ENCODE measurements at regions not wholly inside any gene's neighbourhood (a gene's known extent, or its start where the extent isn't known, plus 50 kb on each side); places are given as distances from the start of the nearest gene placed in this dataset.

- FAIRE-seq (no peak), DNase-seq (ENCODE audit: insufficient read length, low spot score) (no peak)
These were observed 686.7 kb downstream of the METTL4 start for GRCh38 chr18:1884623-1885022.

GRCh38 chr18:1891641-1892040, 679.7 kb downstream of the METTL4 start:
- FAIRE-seq: no peak
- no peak for DNase-seq (ENCODE audit: insufficient read length, low spot score)

GRCh38 chr18:1892191-1892590, 679.1 kb downstream of the METTL4 start:
- no peak for DNase-seq (ENCODE audit: insufficient read length, low spot score)
- no peak for FAIRE-seq

- FAIRE-seq (no peak), DNase-seq (ENCODE audit: insufficient read length, low spot score) (no peak)
These were observed 675.7 kb downstream of the METTL4 start for GRCh38 chr18:1895456-1896185.

GRCh38 chr18:1906421-1906820, 664.9 kb downstream of the METTL4 start:
- no peak for FAIRE-seq

GRCh38 chr18:1907470-1908206, 663.7 kb downstream of the METTL4 start:
- DNase-seq (ENCODE audit: insufficient read length, low spot score) (no peak), FAIRE-seq (no peak)

More at GRCh38 chr18:1906421-1906820, 664.9 kb downstream of the METTL4 start:
- no peak for DNase-seq (ENCODE audit: insufficient read length, low spot score)

GRCh38 chr18:1914489-1914888, 656.8 kb downstream of the METTL4 start:
- FAIRE-seq (no peak), DNase-seq (ENCODE audit: insufficient read length, low spot score) (no peak)

GRCh38 chr18:1916869-1917523, 654.3 kb downstream of the METTL4 start:
- FAIRE-seq (no peak), DNase-seq (ENCODE audit: insufficient read length, low spot score) (no peak)

- DNase-seq (ENCODE audit: insufficient read length, low spot score) (no peak), FAIRE-seq (no peak)
These were observed 653.7 kb downstream of the METTL4 start for GRCh38 chr18:1917569-1917968.

GRCh38 chr18:1922066-1922465, 649.2 kb downstream of the METTL4 start:
- DNase-seq (ENCODE audit: insufficient read length, low spot score): no peak
- no peak for FAIRE-seq

GRCh38 chr18:1928711-1929110, 642.6 kb downstream of the METTL4 start:
- DNase-seq (ENCODE audit: insufficient read length, low spot score) (no peak), FAIRE-seq (no peak)

GRCh38 chr18:1929720-1930119, 641.6 kb downstream of the METTL4 start:
- FAIRE-seq (no peak), DNase-seq (ENCODE audit: insufficient read length, low spot score) (no peak)

GRCh38 chr18:1930291-1931270, 640.7 kb downstream of the METTL4 start:
- FAIRE-seq: no peak
- no peak for DNase-seq (ENCODE audit: insufficient read length, low spot score)

- no peak for FAIRE-seq
These were observed 618.8 kb downstream of the METTL4 start for GRCh38 chr18:1952486-1952885.

GRCh38 chr18:1954583-1955312, 616.6 kb downstream of the METTL4 start:
- DNase-seq (ENCODE audit: insufficient read length, low spot score) (no peak), FAIRE-seq (no peak)

More at GRCh38 chr18:1952486-1952885, 618.8 kb downstream of the METTL4 start:
- no peak for DNase-seq (ENCODE audit: insufficient read length, low spot score)

- FAIRE-seq (no peak), DNase-seq (ENCODE audit: insufficient read length, low spot score) (no peak)
These were observed 612.5 kb downstream of the METTL4 start for GRCh38 chr18:1958798-1959197.

GRCh38 chr18:1965016-1965415, 606.3 kb downstream of the METTL4 start:
- DNase-seq (ENCODE audit: insufficient read length, low spot score): no peak

GRCh38 chr18:1965541-1965940, 605.8 kb downstream of the METTL4 start:
- DNase-seq (ENCODE audit: insufficient read length, low spot score) (no peak), FAIRE-seq (no peak)

More at GRCh38 chr18:1965016-1965415, 606.3 kb downstream of the METTL4 start:
- no peak for FAIRE-seq

- DNase-seq (ENCODE audit: insufficient read length, low spot score) (no peak), FAIRE-seq (no peak)
These were observed 602.4 kb downstream of the METTL4 start for GRCh38 chr18:1968801-1969498.
